ENCODE measurements at regions not wholly inside any gene's neighbourhood (a gene's known extent, or its start where the extent isn't known, plus 50 kb on each side); places are given as distances from the start of the nearest gene placed in this dataset.

DNA sequence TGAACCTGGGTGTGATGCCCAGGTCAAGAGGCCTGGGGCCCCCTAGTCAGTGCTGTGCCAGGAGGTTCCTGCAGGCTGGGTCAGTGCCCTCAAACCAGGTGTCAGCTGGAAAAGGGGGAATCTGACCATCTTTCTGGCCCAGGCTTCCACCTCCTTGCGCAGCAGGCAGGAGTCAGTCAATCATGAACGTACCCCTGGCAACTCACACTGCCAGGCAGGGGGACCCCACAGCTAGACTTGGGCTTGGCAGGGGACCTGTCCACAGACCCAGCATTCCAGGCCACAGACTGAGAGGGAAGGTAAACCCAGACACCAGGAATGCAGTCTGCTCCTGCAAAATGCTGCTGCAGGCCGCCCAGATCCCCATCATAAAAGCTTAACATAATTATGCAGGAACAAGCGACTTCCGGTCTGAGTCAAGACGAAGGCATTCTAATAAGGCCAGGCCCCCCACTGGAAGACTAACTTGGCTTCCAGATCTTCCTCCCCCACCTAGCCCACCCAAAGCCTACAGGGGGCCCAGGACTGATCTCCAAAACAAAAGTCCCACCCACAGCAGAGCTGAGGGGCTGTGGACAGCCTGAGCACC is 156.3 kb downstream of the BCOR start:
- no peak for DNase-seq

DNA sequence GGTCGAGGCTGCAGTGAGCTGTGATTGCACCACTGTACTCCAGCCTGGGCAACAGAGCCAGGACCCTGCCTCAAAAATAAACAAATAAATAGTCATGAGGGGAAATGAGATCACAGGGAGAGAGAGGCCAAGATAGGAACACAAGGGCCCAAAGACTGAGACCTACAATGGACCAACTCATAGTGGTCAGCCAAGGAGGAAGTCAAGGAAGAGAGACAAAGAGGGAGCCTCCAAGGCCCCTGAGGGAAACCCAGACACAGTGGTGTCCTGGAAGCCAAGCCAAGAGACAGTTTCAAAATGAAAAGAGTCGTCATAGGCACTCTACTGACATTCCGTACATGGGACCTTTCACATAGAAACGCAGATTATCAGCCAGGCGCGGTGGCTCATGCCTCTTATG is 153.3 kb downstream of the BCOR start:
- no peak for DNase-seq

DNA sequence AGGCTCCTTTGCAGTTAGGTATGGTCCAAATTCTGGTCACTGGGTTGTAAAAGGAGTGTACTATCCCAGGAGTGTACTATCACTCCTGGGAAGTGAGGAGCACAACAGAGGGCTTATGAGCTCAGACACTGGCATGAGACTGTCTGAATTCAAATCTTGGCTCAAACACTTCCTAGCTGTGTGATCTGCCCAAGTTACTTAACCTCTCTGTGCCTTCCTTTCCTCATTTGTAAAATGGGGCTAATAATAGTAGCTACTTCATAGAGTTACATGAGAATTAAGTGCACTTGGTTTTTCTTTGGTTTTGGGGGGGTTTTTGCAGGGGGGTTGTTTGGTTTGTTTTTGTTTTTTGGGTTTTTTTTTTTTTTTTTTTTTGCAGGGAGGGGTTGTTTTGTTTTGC is 152.0 kb downstream of the BCOR start:
- no peak for DNase-seq

DNA sequence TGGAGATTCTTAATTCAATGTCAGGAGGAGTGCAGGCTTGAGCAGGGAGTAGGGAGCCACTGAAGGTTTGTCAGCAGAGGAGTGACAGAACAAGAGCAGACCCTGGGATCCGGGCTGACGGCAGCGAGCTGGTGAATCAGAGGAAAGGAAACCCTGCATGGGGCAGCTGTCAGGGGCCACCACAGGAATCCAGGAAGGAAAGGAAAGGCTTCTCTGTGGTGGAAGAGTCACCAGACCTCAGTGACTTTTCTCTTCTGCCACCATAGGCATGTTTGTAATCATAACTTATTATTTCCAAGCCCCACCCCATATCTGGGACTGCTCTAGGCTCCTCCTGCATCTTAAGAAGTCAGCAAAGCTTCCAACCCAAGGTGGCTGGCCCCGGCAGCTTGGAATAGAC is 150.9 kb downstream of the BCOR start:
- DNase-seq = no peak

GRCh38 chrX:39948582-39948981 is 149.2 kb downstream of the BCOR start:
- no peak for DNase-seq

- no peak for DNase-seq
Observed at GRCh38 chrX:39950018-39950688, 147.6 kb downstream of the BCOR start.

DNA sequence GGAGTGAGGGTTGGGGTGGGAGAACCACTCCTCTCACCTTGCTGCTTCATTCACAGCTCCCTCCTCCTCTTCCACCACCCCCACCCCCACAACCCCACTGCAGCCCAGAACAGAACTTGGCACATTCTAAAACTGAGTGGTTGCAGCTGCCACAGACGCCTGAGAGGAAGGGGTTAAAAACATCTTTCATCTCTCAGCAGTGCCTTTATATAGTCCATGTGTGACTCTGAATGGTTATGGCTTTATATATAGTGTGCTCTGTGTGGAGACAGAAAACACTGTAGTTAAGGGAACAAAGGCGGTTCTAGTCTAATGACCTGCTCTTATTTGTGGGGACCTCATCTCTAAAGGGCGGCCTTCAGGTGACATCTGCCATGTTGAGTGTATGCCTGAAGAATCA is 144.8 kb downstream of the BCOR start:
- no peak for DNase-seq

- no peak for DNase-seq
Observed at GRCh38 chrX:39953879-39954278, 143.9 kb downstream of the BCOR start.

DNA sequence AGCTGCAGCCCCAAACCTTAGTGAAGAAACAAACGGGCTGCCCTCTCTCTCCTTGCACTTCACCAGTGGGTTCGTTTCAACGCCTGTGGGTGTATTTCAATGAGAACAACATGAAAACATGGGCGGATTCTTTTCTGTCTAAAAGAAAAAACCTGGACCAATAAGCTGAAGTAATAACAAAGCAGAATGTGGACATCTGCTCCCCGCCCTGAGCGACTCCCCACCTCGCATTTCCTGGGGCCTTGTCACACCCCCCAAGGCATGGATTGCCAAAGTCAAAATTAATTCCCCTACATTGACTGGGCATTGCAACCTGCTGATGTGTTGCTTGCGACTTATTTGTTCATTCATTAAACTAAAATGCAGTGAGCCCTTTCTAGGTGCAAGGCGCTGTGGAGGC is 142.9 kb downstream of the BCOR start:
- no peak for DNase-seq

DNA sequence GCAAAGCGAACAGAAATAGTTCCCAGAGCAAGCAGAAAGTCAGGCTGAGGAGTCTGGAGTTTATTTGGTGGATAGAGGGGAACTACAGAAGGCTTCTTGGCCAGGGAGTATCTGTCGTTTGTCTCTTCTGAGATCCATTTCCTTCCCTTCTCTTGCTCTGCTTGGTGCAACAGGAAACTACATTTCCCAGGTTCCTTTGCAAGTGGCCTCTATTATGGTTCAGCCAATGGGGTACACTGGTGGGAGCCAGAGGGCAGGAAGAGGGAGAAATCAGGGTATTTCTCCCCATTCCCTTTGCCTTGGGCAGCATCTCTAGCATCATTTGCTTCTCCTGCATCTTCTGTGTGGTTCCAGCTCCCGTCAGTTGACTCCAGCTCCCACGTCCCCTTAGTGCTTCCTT is 142.1 kb downstream of the BCOR start:
- peak; percentile 13 for DNase-seq

GRCh38 chrX:39956803-39957394 is 140.9 kb downstream of the BCOR start:
- no peak for DNase-seq

DNA sequence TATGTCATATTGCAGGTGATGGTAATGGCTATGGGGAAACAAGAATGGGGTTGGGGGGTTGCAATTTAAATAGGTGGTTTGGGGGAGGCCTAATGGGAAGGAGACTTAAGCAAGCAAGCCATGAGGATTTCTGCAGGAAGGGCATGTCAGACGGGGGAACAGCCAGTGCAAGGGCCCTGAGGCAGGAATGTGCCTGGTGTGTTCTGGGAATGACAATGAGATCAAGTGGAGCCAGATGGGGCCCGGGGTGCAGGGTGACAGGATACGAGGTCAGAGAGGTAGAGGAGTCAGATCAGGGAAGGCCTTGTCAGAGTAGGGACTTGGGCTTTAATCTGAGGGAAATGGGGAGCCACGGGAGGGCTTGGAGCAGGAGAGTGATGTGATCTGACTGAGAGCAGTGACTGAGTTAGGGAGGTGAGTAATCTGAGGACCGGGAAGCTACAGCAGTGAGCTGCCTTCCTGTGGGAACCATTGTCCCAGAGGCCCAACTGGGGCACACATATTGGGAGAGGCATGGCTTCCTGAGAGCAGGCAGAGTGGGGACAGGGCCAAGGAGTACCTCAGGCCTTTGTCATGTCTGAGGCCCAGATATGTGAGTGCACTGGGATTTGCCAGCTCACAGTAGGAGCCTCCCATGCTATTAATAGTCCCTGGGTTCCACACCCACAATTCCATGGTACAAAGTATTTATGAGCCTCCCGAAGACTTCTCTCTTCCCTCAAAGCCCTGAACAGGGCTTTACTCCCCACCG is 139.8 kb downstream of the BCOR start:
- no peak for DNase-seq

- no peak for DNase-seq
Observed at GRCh38 chrX:39958850-39959249, 138.9 kb downstream of the BCOR start.

GRCh38 chrX:39960219-39960618 is 137.5 kb downstream of the BCOR start:
- DNase-seq = no peak

GRCh38 chrX:39961441-39961840 is 136.3 kb downstream of the BCOR start:
- DNase-seq = no peak

DNA sequence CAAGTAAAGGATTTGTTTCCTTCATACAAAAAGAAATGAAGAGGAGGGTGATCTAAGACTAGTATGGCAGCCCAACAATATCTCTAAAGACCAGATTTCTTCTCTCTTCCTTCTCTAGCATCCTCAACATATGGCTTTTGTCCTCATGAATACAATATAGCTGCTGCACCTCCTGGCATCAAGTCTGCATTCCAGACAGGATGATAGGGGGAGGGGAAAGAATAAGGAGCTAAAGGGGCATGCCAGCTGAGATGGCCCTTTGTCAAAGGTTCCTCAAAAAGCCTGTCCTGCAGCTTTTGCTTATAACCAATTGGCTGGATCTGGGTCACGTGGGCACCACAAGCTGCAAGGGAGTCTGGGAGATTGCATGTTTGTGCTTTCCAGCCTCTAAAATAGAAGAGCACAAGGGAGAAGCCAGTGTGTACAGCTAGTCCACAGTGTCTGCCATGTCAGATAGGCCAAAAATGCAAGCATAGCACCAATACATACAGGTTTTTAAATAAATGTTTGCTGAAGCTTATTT is 132.6 kb downstream of the BCOR start:
- DNase-seq = no peak

- no peak for DNase-seq
Observed at GRCh38 chrX:39966176-39966575, 131.6 kb downstream of the BCOR start.

- DNase-seq = no peak
Observed at GRCh38 chrX:39967348-39967747, 130.4 kb downstream of the BCOR start.

- DNase-seq = peak; percentile 15
Observed at GRCh38 chrX:39969099-39969818, 128.5 kb downstream of the BCOR start.

- DNase-seq = no peak
Observed at GRCh38 chrX:39969819-39970504, 127.8 kb downstream of the BCOR start.

DNA sequence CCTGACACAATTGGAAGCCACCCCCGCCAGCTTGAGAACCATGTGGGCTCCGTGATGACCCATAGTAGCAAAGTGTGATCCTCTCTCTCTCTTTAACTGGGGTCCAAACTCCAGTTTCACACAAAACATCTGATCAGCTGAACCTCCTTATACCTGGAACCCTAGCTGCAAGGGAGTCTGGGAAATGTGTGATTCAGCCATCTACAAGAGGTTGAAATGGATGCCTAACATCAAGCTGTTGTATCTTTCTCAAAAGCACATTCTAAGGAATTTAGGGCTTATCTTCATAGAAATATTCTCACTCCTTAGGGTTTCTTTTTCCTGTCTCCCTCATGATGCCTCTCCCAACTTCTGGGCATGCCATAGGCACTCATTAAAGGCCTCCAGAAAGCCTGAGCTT is 126.0 kb downstream of the BCOR start:
- no peak for DNase-seq

GRCh38 chrX:39972340-39972739 is 125.4 kb downstream of the BCOR start:
- no peak for DNase-seq

All from CD4-positive, alpha-beta T cell treated with Interleukin-10 for 1 hour (primary cell).